HG03558 (cell line): ENCODE measurements at regions not wholly inside any gene's neighbourhood (a gene's known extent, or its start where the extent isn't known, plus 50 kb on each side); places are given as distances from the start of the nearest gene placed in this dataset.

Experiments
- ATAC-seq: cut with Tn5 transposase; IDR thresholded peaks from one replicate; pipeline ENCODE4 v1.9.1; 2021; ENCODE audit warnings: moderate number of reproducible peaks; ENCODE audit not compliant: unreplicated experiment; ENCODE audit errors: extremely low read depth

DNA sequence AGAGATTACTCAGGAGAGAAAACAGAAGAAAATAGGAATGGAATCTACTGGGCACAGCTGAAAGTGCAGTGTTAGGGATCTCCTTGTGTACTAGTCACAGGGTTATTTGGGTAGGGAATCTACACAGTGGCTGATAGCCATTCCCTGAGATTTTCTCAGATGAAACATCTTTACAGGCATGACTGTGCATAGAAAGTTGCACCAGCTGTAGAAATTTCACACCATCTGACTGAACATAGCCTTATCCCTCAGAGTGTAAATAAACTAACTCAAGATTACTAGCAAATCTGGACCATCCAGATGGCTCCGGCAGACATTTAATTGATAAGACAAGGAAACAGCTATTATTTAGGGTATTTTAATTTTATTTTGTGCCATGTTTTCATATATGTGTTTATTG is 2053.5 kb upstream of the TENM3 start:
- ATAC-seq, result no peak

DNA sequence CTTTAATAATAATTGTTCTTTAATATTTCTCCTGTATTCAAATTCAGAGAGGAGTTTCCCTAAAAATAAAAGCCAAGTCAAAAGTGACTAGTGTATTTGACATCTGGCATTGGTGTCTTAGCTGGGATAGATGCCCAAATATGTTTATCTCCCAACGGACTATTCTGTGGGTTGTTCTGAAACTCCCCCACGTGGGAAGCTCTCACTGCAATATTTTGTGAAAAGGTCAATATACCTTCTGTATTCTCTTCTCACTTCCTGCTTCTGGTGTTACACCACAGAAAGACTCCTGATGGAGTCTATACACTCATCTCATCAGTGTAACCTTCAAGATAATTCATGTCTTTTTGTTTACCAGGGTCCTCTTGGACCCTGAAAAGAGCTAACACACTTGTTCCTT is 2052.8 kb upstream of the TENM3 start:
- no peak for ATAC-seq

- no peak for ATAC-seq
Observed at GRCh38 chr4:180197471-180197870, 2045.7 kb upstream of the TENM3 start.

DNA sequence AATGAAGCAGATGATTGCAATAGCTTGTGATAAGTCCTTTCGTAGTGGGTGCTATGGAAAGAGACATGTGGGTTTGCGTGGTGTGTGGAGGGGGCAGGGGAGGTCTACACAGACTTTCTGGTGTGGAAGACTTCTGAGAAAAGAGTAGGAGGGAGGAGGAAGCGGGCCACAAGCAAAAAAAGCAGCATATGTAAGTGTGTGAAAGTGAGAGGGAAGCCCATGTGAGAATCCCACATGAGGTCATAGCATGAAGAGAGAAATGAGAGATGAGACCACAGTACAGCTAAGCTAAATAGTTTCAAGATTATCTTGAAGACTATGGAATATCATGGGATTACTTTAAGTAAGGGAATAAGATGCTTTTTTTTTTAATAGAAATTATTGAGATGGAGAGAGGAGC is 2039.9 kb upstream of the TENM3 start:
- no peak for ATAC-seq

GRCh38 chr4:180205276-180205675 is 2037.9 kb upstream of the TENM3 start:
- ATAC-seq, result no peak

GRCh38 chr4:180207921-180208320 is 2035.3 kb upstream of the TENM3 start:
- ATAC-seq, result no peak

DNA sequence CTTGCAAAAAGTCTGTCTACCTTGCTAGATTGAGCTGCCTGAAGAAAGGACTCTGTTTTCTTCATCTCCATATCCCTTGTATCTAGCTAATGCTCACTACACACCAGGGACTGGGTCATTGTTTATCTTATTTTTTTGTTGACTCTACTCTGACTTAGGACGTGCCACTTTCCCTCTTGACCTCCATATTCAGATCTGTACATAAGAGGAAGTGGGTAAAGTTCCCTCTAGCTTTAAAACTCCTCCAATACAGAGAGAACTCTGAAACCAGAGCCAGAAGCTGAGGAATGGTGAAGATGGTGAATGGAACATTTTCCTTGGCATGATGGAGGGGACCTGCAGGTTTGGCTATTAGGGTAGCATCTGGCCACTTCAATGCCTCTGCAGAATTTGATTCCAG is 2026.1 kb upstream of the TENM3 start:
- ATAC-seq, result no peak

DNA sequence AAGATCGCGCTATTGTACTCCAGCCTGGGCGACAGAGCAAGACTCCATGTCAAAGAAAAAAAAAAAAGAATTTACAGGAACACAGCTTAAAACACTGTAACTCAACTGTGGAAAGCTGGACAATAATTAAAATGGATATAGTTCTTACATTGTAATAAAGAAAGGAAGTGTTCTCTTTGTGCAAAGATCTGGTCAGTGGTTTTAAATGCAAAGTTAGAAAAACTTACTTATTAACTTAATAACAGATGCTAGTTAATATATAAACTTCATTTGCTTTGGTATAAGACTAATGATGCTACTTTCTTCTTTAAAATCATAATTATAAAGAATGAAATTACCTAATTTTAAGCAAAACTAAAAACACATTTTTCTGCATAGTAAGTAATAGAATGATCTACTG is 2024.1 kb upstream of the TENM3 start:
- no peak for ATAC-seq

DNA sequence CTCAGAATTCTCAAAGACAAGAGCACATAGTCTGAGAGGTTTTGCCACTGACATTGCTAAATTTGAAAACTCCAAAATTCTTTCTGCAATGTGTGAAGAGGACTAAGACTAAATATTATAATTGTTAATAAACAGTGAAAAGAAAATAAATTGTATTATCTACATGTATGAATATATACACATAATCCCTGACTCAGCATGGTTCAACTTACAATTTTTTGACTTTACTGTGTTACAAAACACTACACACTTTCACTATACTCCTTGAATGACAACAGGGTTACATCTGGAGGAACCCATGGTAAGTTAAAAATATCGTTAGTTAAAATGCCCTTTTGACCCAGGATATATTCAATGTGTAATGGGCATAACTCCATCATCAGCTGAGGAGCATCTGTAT is 2017.2 kb upstream of the TENM3 start:
- no peak for ATAC-seq

DNA sequence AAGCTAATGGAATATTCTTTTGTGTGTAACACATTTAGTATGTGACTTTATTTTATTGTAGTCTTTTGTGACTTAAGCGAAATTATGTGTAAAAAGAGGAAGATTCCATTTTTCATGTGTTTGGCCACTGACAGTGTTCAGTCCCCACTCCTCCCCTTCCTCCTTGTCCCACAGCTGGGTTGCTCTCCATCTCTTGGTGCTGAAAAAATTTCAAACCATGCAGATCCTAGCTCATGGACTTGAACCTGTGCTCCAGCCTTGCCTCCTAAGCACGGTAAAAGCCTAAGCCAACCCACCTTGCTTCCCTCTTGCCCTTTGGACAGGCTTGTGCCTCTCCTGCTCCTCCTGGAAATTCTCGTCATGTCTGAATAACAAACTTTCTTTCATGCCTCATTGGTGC is 2008.5 kb upstream of the TENM3 start:
- ATAC-seq, result no peak

- ATAC-seq, result no peak
Observed at GRCh38 chr4:180240670-180241069, 2002.5 kb upstream of the TENM3 start.

- ATAC-seq, result no peak
Observed at GRCh38 chr4:180253419-180253818, 1989.8 kb upstream of the TENM3 start.

GRCh38 chr4:180261346-180261745 is 1981.9 kb upstream of the TENM3 start:
- no peak for ATAC-seq

- ATAC-seq, result peak; percentile 42
Observed at GRCh38 chr4:180280076-180280475, 1963.1 kb upstream of the TENM3 start.

DNA sequence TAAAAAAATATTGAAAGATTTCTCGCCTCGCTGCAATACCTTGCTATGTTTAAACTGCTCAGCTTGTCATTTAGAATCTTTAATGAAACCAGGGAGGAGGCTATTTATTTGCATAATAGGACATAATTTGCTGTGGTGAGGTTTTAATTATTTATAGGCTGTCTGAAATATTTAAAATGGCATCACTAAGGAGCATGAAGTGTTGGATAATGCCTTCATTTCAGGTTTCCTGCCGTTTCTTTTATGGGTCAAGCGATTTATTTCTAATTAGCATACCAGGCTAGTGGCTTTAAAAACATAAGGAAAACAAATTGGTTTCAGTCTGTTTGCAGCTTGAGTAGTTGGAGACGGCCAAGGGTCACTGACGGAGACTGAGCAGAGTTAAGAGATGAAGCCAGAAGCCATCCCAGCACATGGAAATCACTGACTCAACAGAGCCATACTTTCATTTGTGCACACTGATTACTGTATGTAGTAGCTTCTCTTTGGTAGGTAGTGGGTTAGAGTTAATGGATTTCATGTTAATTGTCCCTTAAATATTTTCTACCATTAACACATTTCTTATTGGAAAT is 1962.4 kb upstream of the TENM3 start:
- ATAC-seq, result no peak

GRCh38 chr4:180281724-180282123 is 1961.5 kb upstream of the TENM3 start:
- ATAC-seq, result no peak

- no peak for ATAC-seq
Observed at GRCh38 chr4:180284267-180284666, 1958.9 kb upstream of the TENM3 start.

DNA sequence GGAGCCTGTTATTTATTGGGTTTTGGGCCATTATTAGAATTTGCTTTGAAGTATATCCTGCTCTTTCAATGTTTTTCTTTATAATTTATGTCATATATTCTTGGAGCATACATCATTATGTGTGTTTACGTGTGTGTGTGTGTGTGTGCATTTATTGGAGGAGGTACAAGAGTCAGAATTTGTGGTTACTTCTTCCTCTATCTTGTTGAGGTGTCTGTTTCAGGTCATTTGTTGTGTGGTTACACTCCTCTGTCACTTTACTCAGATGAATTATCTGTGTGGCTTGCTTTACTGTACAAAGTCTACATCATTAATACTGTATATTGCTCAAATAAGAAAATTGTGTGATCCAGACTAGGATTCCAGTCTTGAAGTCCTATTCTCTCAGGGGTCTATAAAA is 1957.4 kb upstream of the TENM3 start:
- ATAC-seq, result no peak

DNA sequence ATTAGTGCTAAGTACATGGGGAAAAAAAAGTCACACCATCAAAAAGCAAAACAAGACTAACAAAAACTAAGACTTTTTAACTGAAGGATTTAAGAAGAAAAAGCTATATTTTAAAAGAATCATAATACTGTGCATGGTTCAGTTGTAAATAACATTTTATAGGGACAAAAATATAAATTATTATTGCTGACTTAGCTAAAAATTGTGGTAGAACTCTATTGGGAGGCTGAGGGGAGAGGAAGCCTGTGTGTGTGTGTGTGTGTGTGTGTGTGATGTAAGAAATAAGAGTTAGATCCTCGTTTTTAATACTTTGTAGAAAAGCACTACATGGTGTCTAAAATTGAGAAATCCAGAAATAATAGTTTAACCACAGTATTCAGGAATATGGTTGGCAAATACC is 1950.9 kb upstream of the TENM3 start:
- no peak for ATAC-seq

GRCh38 chr4:180296036-180296599 is 1947.1 kb upstream of the TENM3 start:
- ATAC-seq, result no peak

DNA sequence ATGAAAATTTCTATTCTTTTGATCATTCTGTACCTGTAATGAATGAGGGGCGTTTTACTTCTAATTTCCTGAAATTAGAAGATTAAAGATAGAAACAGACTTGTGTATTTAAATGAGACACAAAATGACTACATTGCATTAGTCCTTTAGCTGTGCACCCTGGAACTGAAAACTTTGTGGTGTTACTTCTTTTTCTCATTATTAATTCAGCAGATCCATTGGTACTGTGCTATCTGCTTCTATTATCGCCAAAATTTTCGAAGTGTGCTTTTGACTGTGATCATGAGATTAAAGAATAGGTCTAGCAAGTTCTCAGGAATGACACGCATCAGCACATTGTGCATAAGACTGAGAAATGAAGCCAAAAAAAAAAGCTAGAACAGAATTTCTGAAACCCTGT is 1938.9 kb upstream of the TENM3 start:
- ATAC-seq, result no peak

- no peak for ATAC-seq
Observed at GRCh38 chr4:180310616-180311015, 1932.6 kb upstream of the TENM3 start.

DNA sequence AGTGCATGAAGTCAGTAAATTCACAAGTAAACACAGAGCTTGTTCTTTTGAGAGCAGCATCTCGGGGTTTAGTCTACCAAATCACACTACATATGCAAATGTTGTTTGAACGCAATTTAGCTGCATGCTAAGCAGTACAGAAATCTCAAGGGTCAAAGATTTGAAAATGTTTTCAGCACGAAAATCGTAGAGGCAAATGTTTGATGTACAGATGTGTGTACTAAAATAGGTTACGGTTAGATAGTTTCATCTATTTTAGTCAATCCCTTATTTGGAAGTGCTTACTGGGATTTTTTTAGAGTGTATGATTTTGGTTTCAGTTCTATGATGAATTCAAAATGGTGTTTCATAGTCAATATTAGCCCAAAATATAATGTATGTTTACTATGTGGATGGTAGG is 1928.2 kb upstream of the TENM3 start:
- ATAC-seq, result no peak
